HepG2 (cell line): ENCODE measurements at regions not wholly inside any gene's neighbourhood (a gene's known extent, or its start where the extent isn't known, plus 50 kb on each side); places are given as distances from the start of the nearest gene placed in this dataset.

ENCODE experiments used
- ATF5 ChIP-seq: sonication (generic); formaldehyde crosslinking; IDR thresholded peaks from 2 replicates; pipeline ENCODE4 v1.4.0; 2020; ENCODE audit warnings: mild to moderate bottlenecking, low read depth, missing genetic modification reagents
- FOXJ3 ChIP-seq: sonication (generic); formaldehyde crosslinking; IDR thresholded peaks from 2 replicates; pipeline ENCODE4 v1.4.0; 2020; ENCODE audit warnings: missing genetic modification reagents, mild to moderate bottlenecking, borderline replicate concordance
- GTF2F1 ChIP-seq: fragments of 150-350 bp; IDR thresholded peaks from 2 replicates; pipeline ENCODE4 v1.6.1; 2014; ENCODE audit warnings: low read length
- HMGXB3 ChIP-seq: sonication (generic); formaldehyde crosslinking; IDR thresholded peaks from 2 replicates; pipeline ENCODE4 v1.4.0; 2020; ENCODE audit warnings: missing genetic modification reagents, borderline replicate concordance
- JUND ChIP-seq: sonication (generic); formaldehyde crosslinking; IDR thresholded peaks from 2 replicates; pipeline ENCODE4 v1.8.0; 2022; ENCODE audit warnings: mild to moderate bottlenecking, missing genetic modification reagents
- REL ChIP-seq: sonication (generic); formaldehyde crosslinking; conservative IDR thresholded peaks from 2 replicates; pipeline ENCODE4 v1.8.0; 2022; ENCODE audit warnings: mild to moderate bottlenecking, missing genetic modification reagents, moderate library complexity
- ZKSCAN5 ChIP-seq: sonication (generic); formaldehyde crosslinking; IDR thresholded peaks from 2 replicates; pipeline ENCODE4 v1.5.1; 2020; ENCODE audit warnings: mild to moderate bottlenecking, missing genetic modification reagents
- ZNF253 ChIP-seq: sonication (generic); formaldehyde crosslinking; IDR thresholded peaks from 2 replicates; pipeline ENCODE4 v1.8.0; 2022; ENCODE audit warnings: mild to moderate bottlenecking, missing genetic modification reagents, borderline replicate concordance
- ZNF547 ChIP-seq: sonication (generic); formaldehyde crosslinking; IDR thresholded peaks from 2 replicates; pipeline ENCODE4 v1.5.1; 2020; ENCODE audit warnings: mild to moderate bottlenecking, missing genetic modification reagents
- ZSCAN30 ChIP-seq: sonication (generic); formaldehyde crosslinking; IDR thresholded peaks from 2 replicates; pipeline ENCODE4 v1.5.0; 2020; ENCODE audit warnings: mild to moderate bottlenecking, missing genetic modification reagents

- no peak for TF ChIP-seq HMGXB3 (CRISPR knock-in tag)
- no peak for TF ChIP-seq ZNF253 (CRISPR knock-in tag)
- TF ChIP-seq ZSCAN30 (CRISPR knock-in tag): no peak
- no peak for TF ChIP-seq REL
- no peak for TF ChIP-seq ZNF547 (CRISPR knock-in tag)
- TF ChIP-seq ZKSCAN5 (CRISPR knock-in tag): no peak
- no peak for TF ChIP-seq ATF5 (CRISPR knock-in tag)
- TF ChIP-seq FOXJ3 (CRISPR knock-in tag): no peak
- TF ChIP-seq JUND: no peak
- no peak for TF ChIP-seq GTF2F1
Measured at GRCh38 chr1:232684371-232685105, 54.6 kb upstream of the SIPA1L2 start (continued).
